HG03521 (cell line): ENCODE measurements at regions not wholly inside any gene's neighbourhood (a gene's known extent, or its start where the extent isn't known, plus 50 kb on each side); places are given as distances from the start of the nearest gene placed in this dataset.
"Not testable (repeated sequence)": the region's sequence is repeated elsewhere in the genome, so short reads cannot be mapped to it uniquely, and the experiment has no call there.

ENCODE experiments used
- ATAC-seq: cut with Tn5 transposase; IDR thresholded peaks from one replicate; pipeline ENCODE4 v1.9.1; 2021; ENCODE audit warnings: mild to moderate bottlenecking, moderate library complexity; ENCODE audit not compliant: unreplicated experiment

- ATAC-seq, result not testable (repeated sequence)
These were observed 137.7 kb upstream of the TSC22D2 start for GRCh38 chr3:150270444-150270843.

- ATAC-seq, result no peak
These were observed 138.6 kb upstream of the TSC22D2 start for GRCh38 chr3:150269526-150269925.

- no peak for ATAC-seq
These were observed 139.4 kb upstream of the TSC22D2 start for GRCh38 chr3:150268426-150269391.

- no peak for ATAC-seq
These were observed 140.8 kb upstream of the TSC22D2 start for GRCh38 chr3:150267288-150267687.

DNA sequence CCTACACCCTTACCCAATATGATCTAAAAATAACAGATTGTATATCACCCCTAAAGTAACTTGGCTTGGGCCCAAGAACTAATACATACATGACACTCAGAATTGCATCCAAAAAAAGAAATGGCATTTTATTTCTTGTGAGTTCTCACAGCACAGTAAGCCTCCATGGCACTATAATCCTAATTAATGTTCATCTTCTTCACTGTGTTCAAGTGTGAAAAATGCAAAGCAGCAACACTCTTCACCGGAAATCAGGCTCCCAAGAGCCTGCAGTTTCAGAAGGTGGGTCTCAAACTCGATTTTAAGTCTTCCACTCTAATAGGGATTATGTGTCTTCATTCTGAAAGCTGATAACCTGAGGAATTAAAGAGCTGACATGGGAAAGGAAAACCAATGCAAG is 142.8 kb upstream of the TSC22D2 start:
- ATAC-seq, result no peak

DNA sequence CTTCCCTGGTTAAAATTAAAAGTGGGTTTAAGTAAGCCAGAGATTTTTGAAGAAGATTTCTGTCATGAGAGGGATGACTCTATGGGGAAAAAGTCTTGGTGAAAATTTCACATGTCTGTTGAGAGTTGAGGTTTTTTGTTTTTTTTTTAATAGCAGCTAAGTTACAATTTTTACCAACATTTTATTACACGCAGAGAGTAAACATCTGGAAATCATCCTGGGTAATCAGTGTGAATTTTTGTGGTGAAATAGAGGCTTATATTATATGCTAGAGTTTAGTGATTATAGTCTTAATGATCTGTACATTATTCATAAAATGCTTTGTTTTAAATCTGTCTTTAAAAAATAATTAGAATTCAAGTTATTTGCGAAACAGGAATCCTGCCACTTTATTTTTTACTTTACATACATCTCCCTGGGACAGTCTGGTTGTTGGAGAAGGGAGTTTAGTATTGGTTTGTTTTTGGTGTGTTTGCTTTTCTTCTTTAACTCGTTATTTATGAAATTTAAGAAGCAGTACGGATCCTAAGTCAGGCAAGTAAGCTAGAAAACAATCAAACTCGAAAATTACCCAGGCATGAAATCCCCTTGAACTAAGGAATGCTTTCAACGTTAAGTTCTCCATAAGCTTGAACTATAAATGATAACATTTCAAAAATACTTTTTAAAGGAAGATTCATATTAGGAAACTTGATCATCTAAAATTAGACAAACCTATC is 143.4 kb upstream of the TSC22D2 start:
- ATAC-seq, result no peak

DNA sequence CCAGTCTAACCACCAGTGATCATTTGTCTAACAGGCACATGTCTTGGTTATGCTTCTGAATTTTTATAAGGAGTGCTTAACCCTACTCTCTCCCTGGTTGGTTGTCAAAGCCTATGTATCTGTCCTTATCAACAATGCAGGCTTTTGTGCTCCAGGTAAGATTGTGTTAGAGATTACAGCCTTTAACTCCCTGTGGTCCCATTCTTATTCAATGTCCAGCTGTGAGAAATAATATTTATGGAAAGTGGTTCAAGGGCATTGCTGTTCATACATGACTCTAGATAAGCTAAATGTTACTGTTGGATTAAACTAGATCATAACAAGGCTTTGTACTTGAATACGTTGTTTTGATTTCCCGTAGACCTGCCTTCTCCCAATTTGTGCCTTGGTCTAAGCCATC is 146.1 kb upstream of the TSC22D2 start:
- no peak for ATAC-seq

- ATAC-seq, result no peak
These were observed 146.7 kb upstream of the TSC22D2 start for GRCh38 chr3:150261418-150261817.

GRCh38 chr3:150260398-150260710 is 147.7 kb upstream of the TSC22D2 start:
- ATAC-seq, result no peak

- no peak for ATAC-seq
These were observed 148.3 kb upstream of the TSC22D2 start for GRCh38 chr3:150259526-150260397.

DNA sequence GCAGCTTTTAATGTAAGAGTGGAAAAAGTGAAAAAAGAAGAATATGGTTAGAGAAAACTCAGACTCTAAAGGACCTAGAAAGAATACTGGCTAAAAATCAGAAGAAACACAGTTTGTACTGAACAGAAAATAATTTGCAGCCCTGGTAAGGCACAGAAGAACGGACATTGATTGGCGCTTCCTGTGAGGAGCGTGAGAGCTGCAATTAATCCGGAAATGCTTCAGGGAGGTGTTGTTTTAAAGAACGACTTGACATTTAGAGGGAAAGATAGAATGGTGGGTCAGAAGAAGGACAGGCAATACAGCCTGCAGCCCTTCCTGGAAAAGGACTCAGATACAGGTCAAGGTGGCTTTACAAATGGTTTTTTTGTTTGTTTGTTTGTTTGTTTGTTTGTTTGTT is 151.3 kb upstream of the TSC22D2 start:
- ATAC-seq, result no peak

- ATAC-seq, result no peak
These were observed 151.8 kb upstream of the TSC22D2 start for GRCh38 chr3:150256318-150256717.

GRCh38 chr3:150255826-150256225 is 152.3 kb upstream of the TSC22D2 start:
- ATAC-seq, result no peak

DNA sequence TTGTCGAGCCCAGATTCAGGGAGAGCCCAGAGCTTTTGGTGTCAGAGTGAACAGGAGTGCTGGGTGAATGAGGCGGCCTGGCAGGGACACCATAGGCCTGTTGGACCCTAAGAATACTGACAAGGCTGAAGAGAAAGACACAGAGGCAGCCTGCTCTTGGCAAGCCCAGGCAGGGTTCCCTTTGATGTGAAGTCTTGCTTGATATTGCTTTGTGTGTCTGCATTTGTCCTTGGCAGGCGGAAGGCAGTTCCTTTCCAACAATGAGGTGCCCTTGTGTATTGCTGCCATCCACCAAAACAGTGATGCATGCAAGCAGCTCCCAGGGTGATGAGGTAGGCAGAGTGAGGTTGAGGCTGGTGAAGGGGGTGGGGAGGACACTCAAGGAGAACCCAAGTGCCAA is 152.7 kb upstream of the TSC22D2 start:
- ATAC-seq, result no peak

- no peak for ATAC-seq
These were observed 153.8 kb upstream of the TSC22D2 start for GRCh38 chr3:150254309-150254708.

- no peak for ATAC-seq
These were observed 154.5 kb upstream of the TSC22D2 start for GRCh38 chr3:150253622-150254021.

- no peak for ATAC-seq
These were observed 155.6 kb upstream of the TSC22D2 start for GRCh38 chr3:150252462-150252861.

GRCh38 chr3:150251187-150252062 is 156.7 kb upstream of the TSC22D2 start:
- no peak for ATAC-seq

- no peak for ATAC-seq
These were observed 158.2 kb upstream of the TSC22D2 start for GRCh38 chr3:150249779-150250470.
